Heart left ventricle (tissue), 16 donors: ENCODE measurements at regions not wholly inside any gene's neighbourhood (a gene's known extent, or its start where the extent isn't known, plus 50 kb on each side); places are given as distances from the start of the nearest gene placed in this dataset.
"Not testable (repeated sequence)": the region's sequence is repeated elsewhere in the genome, so short reads cannot be mapped to it uniquely, and the experiment has no call there.

Experiments used
- ATAC-seq, 4 donors: fragments of 200-7000 bp; cut with Tn5 transposase; one replicate each; pipeline ENCODE4 v1.9.1; 2020 to 2022; ENCODE audit warnings: moderate library complexity in 4 of 4, mild to moderate bottlenecking in 3 of 4, moderate number of reproducible peaks in 1 of 4
- DNase-seq, 5 donors: peaks; one replicate each; pipeline ENCODE4 v3.0.0-alpha.2; 2020
- H3K27ac ChIP-seq, 12 donors: fragments of 200-600 bp; sonication (generic) in 4 of 12; one replicate each; pipeline versions ENCODE4 v1.5.0 to v1.8.0; 2016 to 2022; ENCODE audit warnings: mild to moderate bottlenecking in 2 of 12
- H3K27me3 ChIP-seq, 9 donors: fragments of 200-600 bp; sonication (generic) in 2 of 9; one replicate each; pipeline versions ENCODE4 v1.5.1 to v1.8.0; 2016 to 2022; ENCODE audit warnings: mild to moderate bottlenecking in 3 of 9
- H3K36me3 ChIP-seq, 9 donors: fragments of 200-600 bp; sonication (generic) in 2 of 9; one replicate each; pipeline versions ENCODE4 v1.5.0 to v1.8.0; 2018 to 2022; ENCODE audit warnings: mild to moderate bottlenecking in 2 of 9
- H3K4me1 ChIP-seq, 12 donors: fragments of 200-600 bp; sonication (generic) in 4 of 12; one replicate each; pipeline versions ENCODE4 v1.5.0 to v1.8.0; 2016 to 2022; ENCODE audit warnings: mild to moderate bottlenecking in 3 of 12
- H3K4me3 ChIP-seq, 12 donors: fragments of 200-600 bp; sonication (generic) in 4 of 12; one replicate each; pipeline versions ENCODE4 v1.5.0 to v1.8.0; 2017 to 2022; ENCODE audit warnings: mild to moderate bottlenecking in 9 of 12, moderate library complexity in 4 of 12
- H3K9me3 ChIP-seq, 12 donors: fragments of 200-600 bp; sonication (generic) in 4 of 12; one replicate each; pipeline versions ENCODE4 v1.5.0 to v1.8.0; 2016 to 2022; ENCODE audit warnings: mild to moderate bottlenecking in 1 of 12
- CTCF ChIP-seq, 12 donors: fragments of 200-600 bp; sonication (generic) in 4 of 12; IDR thresholded peaks; one replicate each; pipeline versions ENCODE4 v1.5.0 to v1.8.0; 2018 to 2022; ENCODE audit warnings: antibody characterized with exemption in 12 of 12, mild to moderate bottlenecking in 5 of 12
- POLR2A ChIP-seq, 2 donors: fragments of 450-650 bp; IDR thresholded peaks; one replicate each; pipeline ENCODE4 v1.6.1; 2017; ENCODE audit warnings: antibody characterized with exemption in 2 of 2, mild to moderate bottlenecking in 2 of 2, moderate library complexity in 2 of 2
- WGBS, 4 donors: extraction: QIAGEN DNeasy Blood & Tissue Kit in 2 of 4; methylation state at CpG; one replicate each; pipeline versions ENCODE4 v1.1.5 to v1.1.7; 2013 to 2018; 5-methylcytosine and 5-hydroxymethylcytosine counted together
- intact Hi-C, 10 donors: fragments of 100-400 bp; cut with DNase I; formaldehyde crosslinking; loops; one replicate each; pipeline versions ENCODE4 v1.11.1 to v1.14.2; 2022
- donor health status: ischemic (EF 13 %, LVEDD 7.1; RV severe dilation, severe dysfunction).
- donor health status: healthy with polysubstance abuse.
- donor health status: DM: no; HTN: yes; CAD: no.
- donor health status: DM: no; HTN: no; CAD: no.
- donor health status: ischemic (EF 25% LVEDD 6.9; RV normal size, moderate dysfunction).
- donor health status: ischemic (EF 25% LVEDD 5.7; RV mildly dilated, moderate dysfunction).
- donor health status: healthy.
- donor health status: DM: yes; HTN: yes; CAD: no.
- donor health status: ischemic (EF 35%, LVEDD 5.7; RV mildly dilated, moderate dysfunction).
- donor health status: nonischemic (EF 11% LVEDD 7.7; RV severe dilation, severe dysfunction).
- donor health status: DM: yes; HTN: yes; CAD: no.
- donor health status: PGD.
- donor health status: ischemic (EF 29% LVEDD 5.4; RV normal size, mild dysfunction).
- donor health status: nonischemic (EF 23%, LVEDD 6.1; RV moderate dilation, normal function).

GRCh38 chr9:36501727-36502126 is 71.0 kb upstream of the MELK start:
- no peak overlapping the region for H3K4me3 ChIP-seq
- WGBS, 4 donors: 59 to 81% (median 72%) methylated on average over 3 of the region's 3 CpGs
- intact Hi-C loops: no loop called here
- no peak overlapping the region for H3K27ac ChIP-seq
- H3K4me1 ChIP-seq: peaks cover 0 to 5% (median 0%) of the 10 kb centered on the region in 12 donors
- H3K36me3 ChIP-seq: no peaks in the 10 kb centered on the region
- H3K9me3 ChIP-seq: no peaks in the 10 kb centered on the region
- TF ChIP-seq POLR2A (IDR thresholded peaks at IDR 0.05): no peak
- TF ChIP-seq CTCF (IDR thresholded peaks at IDR 0.05): no peak
- no peaks in the 10 kb centered on the region for H3K27me3 ChIP-seq
- ATAC-seq: no peak
- no peak for DNase-seq

- H3K36me3 ChIP-seq, intact Hi-C loops: not testable (repeated sequence)
Measured at GRCh38 chr9:36500931-36501330, 71.8 kb upstream of the MELK start.

GRCh38 chr9:36499174-36499890 is 73.4 kb upstream of the MELK start:
- no peak overlapping the region for H3K27ac ChIP-seq
- DNase-seq (no peak), ATAC-seq (no peak)
- no peaks in the 10 kb centered on the region for H3K27me3 ChIP-seq
- H3K4me3 ChIP-seq: no peak overlapping the region
- intact Hi-C loops: loop anchor here in 2 of 10 donors (10.0 kb wide), 2 partner anchors 55 kb away; no protein-coding TSS in a partner anchor
- 70 to 79% (median 72%) methylated on average over 8 of the region's 8 CpGs for WGBS, 4 donors
- H3K36me3 ChIP-seq: no peaks in the 10 kb centered on the region
- TF ChIP-seq POLR2A (IDR thresholded peaks at IDR 0.05): no peak
- TF ChIP-seq CTCF (IDR thresholded peaks at IDR 0.05): no peak
- no peaks in the 10 kb centered on the region for H3K9me3 ChIP-seq
- H3K4me1 ChIP-seq: peaks cover 0 to 5% (median 0%) of the 10 kb centered on the region in 12 donors

More at GRCh38 chr9:36500931-36501330, 71.8 kb upstream of the MELK start:
- not testable (repeated sequence) for H3K27me3 ChIP-seq, ATAC-seq, DNase-seq, H3K4me3 ChIP-seq, H3K9me3 ChIP-seq, H3K27ac ChIP-seq, H3K4me1 ChIP-seq
- 66 to 93% (median 80%) methylated on average over 2 of the region's 2 CpGs for WGBS, 4 donors

- peak overlapping the region in 1 of 12 donors; percentile 66 for H3K27ac ChIP-seq
- ATAC-seq, H3K27me3 ChIP-seq, DNase-seq, H3K9me3 ChIP-seq, H3K36me3 ChIP-seq: not testable (repeated sequence)
- intact Hi-C loops: loop anchor here in 2 of 10 donors (10.0 kb wide), 2 partner anchors 49 to 61 kb away; no protein-coding TSS in a partner anchor
- H3K4me3 ChIP-seq: peak overlapping the region in 1 of 12 donors; percentile 13
- peaks cover 0 to 22% (median 4%) of the 10 kb centered on the region in 12 donors for H3K4me1 ChIP-seq
- 84 to 93% (median 89%) methylated on average over 6 of the region's 6 CpGs for WGBS, 4 donors
Measured at GRCh38 chr9:36493564-36493963, 79.1 kb upstream of the MELK start.

- intact Hi-C loops: loop anchor here in 2 of 10 donors (10.0 kb wide), 2 partner anchors 48 to 62 kb away; no protein-coding TSS in a partner anchor
- WGBS, 4 donors: 87 to 90% (median 89%) methylated on average over 2 of the region's 2 CpGs
- TF ChIP-seq POLR2A (IDR thresholded peaks at IDR 0.05): no peak
- no peak for TF ChIP-seq CTCF (IDR thresholded peaks at IDR 0.05)
Measured at GRCh38 chr9:36492865-36493264, 79.8 kb upstream of the MELK start.

More at GRCh38 chr9:36492865-36493264, 79.8 kb upstream of the MELK start:
- Histone ChIP-seq H3K4me3 (no peak overlapping the region), H3K36me3 (no peaks in the 10 kb centered on the region), H3K9me3 (no peaks in the 10 kb centered on the region), H3K27me3 (no peaks in the 10 kb centered on the region), H3K4me1 (peaks cover 0 to 28% (median 10%) of the 10 kb centered on the region in 12 donors), H3K27ac (peak overlapping the region in 1 of 12 donors; percentile 66)
- no peak for ATAC-seq
- DNase-seq: no peak
